Erythroblast (primary cell): ENCODE measurements at regions not wholly inside any gene's neighbourhood (a gene's known extent, or its start where the extent isn't known, plus 50 kb on each side); places are given as distances from the start of the nearest gene placed in this dataset.

Experiments used
- GATA1 ChIP-seq: IDR thresholded peaks from 2 replicates; pipeline ENCODE4 v1.6.1; 2011; ENCODE audit warnings: low read depth, mild to moderate bottlenecking, control low read depth, low read length, moderate library complexity
- POLR2A ChIP-seq: IDR thresholded peaks from 2 replicates; pipeline ENCODE4 v1.6.1; 2011; ENCODE audit warnings: mild to moderate bottlenecking, low read length

DNA sequence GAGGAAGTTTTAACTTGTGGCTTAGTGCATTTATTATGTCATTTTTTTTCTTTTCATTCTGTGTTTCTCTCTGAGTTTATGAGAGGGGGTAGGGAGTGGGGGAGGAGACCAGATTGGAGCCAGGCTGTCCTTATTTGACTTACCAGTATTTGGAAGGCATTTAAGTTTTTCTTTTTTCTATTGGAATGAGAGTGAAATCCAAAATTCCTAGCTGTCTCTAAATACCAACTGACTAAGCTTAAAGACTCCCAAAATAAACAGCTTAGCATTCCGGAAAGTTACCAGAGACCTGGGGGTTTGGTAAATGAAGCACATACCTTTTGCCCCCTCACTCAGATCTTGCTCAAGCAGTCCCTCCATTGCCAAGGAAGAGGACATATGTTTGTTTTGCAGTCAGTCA is 581.9 kb upstream of the BRINP1 start:
- TF ChIP-seq POLR2A (no peak), GATA1 (no peak)
